GM12878 (cell line): ENCODE measurements at regions not wholly inside any gene's neighbourhood (a gene's known extent, or its start where the extent isn't known, plus 50 kb on each side); places are given as distances from the start of the nearest gene placed in this dataset.

Experiments used
- ATAC-seq: fragments of 200-7000 bp; cut with Tn5 transposase; 3 replicates; pipeline ENCODE4 v1.9.1; 2020; ENCODE audit warnings: mild to moderate bottlenecking, moderate library complexity
- BruUV-seq: library from RNA; stranded (reverse); fragments of 400-500 nt; replicated peaks from 2 replicates; lab custom pipeline; 2021; lab: Mats Ljungman, UMichigan
- CTCF ChIA-PET: fragments of 300-600 bp; sonication (Branson Sonifier 250); formaldehyde crosslinking; extraction: SDS; loops from one replicate; lab custom pipeline; 2021; ENCODE audit warnings: inconsistent platforms; lab: Yijun Ruan, JAX
- POLR2A ChIA-PET: fragments of 350-600 bp; formaldehyde crosslinking; extraction: SDS; loops from one replicate; lab custom pipeline; 2021; ENCODE audit warnings: inconsistent platforms; lab: Charles Lee
- RAD21 ChIA-PET: fragments of 300-600 bp; sonication (Branson Sonifier 250); formaldehyde crosslinking; loops from one replicate; lab custom pipeline; 2023; ENCODE audit warnings: antibody characterized with exemption; ENCODE audit not compliant: unreplicated experiment; lab: Charles Lee
- SMC1A ChIA-PET: fragments of 300-600 bp; sonication (Branson Sonifier 250); formaldehyde crosslinking; loops from one replicate; lab custom pipeline; 2023; ENCODE audit not compliant: unreplicated experiment, uncharacterized antibody; lab: Charles Lee
- DNase-seq: peaks from one replicate; pipeline ENCODE4 v3.0.0-alpha.2; 2011; ENCODE audit warnings: low read depth, low spot score
- FAIRE-seq: peaks from 3 replicates; lab custom pipeline; 2011; peaks lifted over from hg19 to GRCh38; lab: Jason Lieb, UNC
- H2AFZ ChIP-seq: 2 replicates; pipeline ENCODE4 v1.6.0; 2011; ENCODE audit warnings: low read depth, low read length, control low read depth; ENCODE audit not compliant: control insufficient read depth
- H3K27ac ChIP-seq: 2 replicates; pipeline ENCODE4 v1.5.1; 2011; ENCODE audit warnings: control low read depth; ENCODE audit not compliant: control insufficient read depth, insufficient read depth
- H3K27me3 ChIP-seq, 2 experiments: replicated peaks in 1 of 2; 2 replicates each; pipeline versions ENCODE4 v1.6.0 to v1.6.1; 2011; ENCODE audit warnings: low read length in 1 of 2; ENCODE audit not compliant: control insufficient read depth in 2 of 2, insufficient read depth in 2 of 2
- H3K36me3 ChIP-seq, 2 experiments: 2 replicates each; pipeline ENCODE4 v1.5.1; 2011; ENCODE audit warnings: low read length in 1 of 2; ENCODE audit not compliant: control insufficient read depth in 2 of 2, insufficient read depth in 2 of 2
- H3K4me1 ChIP-seq: 2 replicates; pipeline ENCODE4 v1.6.1; 2011; ENCODE audit warnings: mild to moderate bottlenecking, low read length, moderate library complexity, mixed read lengths; ENCODE audit not compliant: control insufficient read depth, insufficient read depth
- H3K4me2 ChIP-seq: 2 replicates; pipeline ENCODE4 v1.6.0; 2011; ENCODE audit warnings: control low read depth; ENCODE audit not compliant: control insufficient read depth, insufficient read depth
- H3K4me3 ChIP-seq: fragments of 200-600 bp; sonication (generic); 2 replicates; pipeline ENCODE4 v1.5.1; 2016
- H3K79me2 ChIP-seq: 2 replicates; pipeline ENCODE4 v1.6.0; 2011; ENCODE audit warnings: low read length; ENCODE audit not compliant: control insufficient read depth, insufficient read depth
- H3K9ac ChIP-seq: 2 replicates; pipeline ENCODE4 v1.8.0; 2011; ENCODE audit warnings: low read length, control low read depth, mixed read lengths; ENCODE audit not compliant: control insufficient read depth, insufficient read depth
- H3K9me3 ChIP-seq: replicated peaks from 3 replicates; pipeline ENCODE4 v1.5.1; 2011; ENCODE audit warnings: mild to moderate bottlenecking, low read length; ENCODE audit not compliant: control insufficient read depth, insufficient read depth
- H4K20me1 ChIP-seq: 2 replicates; pipeline ENCODE4 v1.6.0; 2011; ENCODE audit not compliant: control insufficient read depth, insufficient read depth
- CBX5 ChIP-seq: sonication (generic); IDR thresholded peaks from 2 replicates; pipeline ENCODE4 v1.6.1; 2016; ENCODE audit warnings: low read depth, moderate library complexity, mild to moderate bottlenecking, inconsistent platforms
- CREB1 ChIP-seq: IDR thresholded peaks from 2 replicates; pipeline ENCODE4 v1.6.1; 2012; ENCODE audit warnings: low read depth, mild to moderate bottlenecking, inconsistent platforms
- CUX1 ChIP-seq: IDR thresholded peaks from 2 replicates; pipeline ENCODE4 v1.6.1; 2012; ENCODE audit warnings: improper control_type of control experiment, low read depth, low read length; ENCODE audit not compliant: insufficient replicate concordance
- EP300 ChIP-seq, 2 experiments: fragments of 150-350 bp in 1 of 2; IDR thresholded peaks; 2 replicates each; pipeline ENCODE4 v1.6.1; 2011 to 2012; ENCODE audit warnings: low read depth in 2 of 2, low read length in 2 of 2, borderline replicate concordance in 1 of 2, improper control_type of control experiment in 1 of 2, inconsistent platforms in 1 of 2; ENCODE audit not compliant: control insufficient read depth in 1 of 2
- LARP7 ChIP-seq: fragments of 450-650 bp; IDR thresholded peaks from 2 replicates; pipeline ENCODE4 v1.6.1; 2017; ENCODE audit warnings: mild to moderate bottlenecking
- MTA2 ChIP-seq: fragments of 450-650 bp; IDR thresholded peaks from 2 replicates; pipeline ENCODE4 v1.6.1; 2016; ENCODE audit warnings: low read depth, mild to moderate bottlenecking, moderate library complexity
- PRDM15 ChIP-seq: fragments of 450-650 bp; formaldehyde crosslinking; IDR thresholded peaks from 2 replicates; pipeline ENCODE4 v1.4.0; 2020; ENCODE audit warnings: mild to moderate bottlenecking, moderate library complexity
- STAT1 ChIP-seq: fragments of 450-650 bp; conservative IDR thresholded peaks from 2 replicates; pipeline ENCODE4 v1.6.1; 2014; ENCODE audit warnings: antibody characterized with exemption, mild to moderate bottlenecking
- ZBTB11 ChIP-seq: fragments of 450-650 bp; formaldehyde crosslinking; IDR thresholded peaks from 2 replicates; pipeline ENCODE4 v1.5.0; 2022; ENCODE audit warnings: mild to moderate bottlenecking, missing genetic modification characterization
- WGBS: methylation state at CpG from one replicate; pipeline ENCODE4 v1.1.6; 2016; ENCODE audit warnings: low lambda C conversion rate; ENCODE audit not compliant: insufficient replicate concordance, insufficient coverage; ENCODE audit errors: missing lambda C conversion rate; 5-methylcytosine and 5-hydroxymethylcytosine counted together
- in situ Hi-C: fragments of 300-500 bp; cut with MboI; formaldehyde crosslinking; loops from 9 replicates; pipeline ENCODE4 v1.14.3; 2018; ENCODE audit warnings: mixed read lengths
- intact Hi-C: fragments of 100-400 bp; cut with micrococcal nuclease; formaldehyde crosslinking; loops from one replicate; pipeline ENCODE4 v1.14.2; 2022; ENCODE audit not compliant: unreplicated experiment

- TF ChIP-seq ZBTB11 (CRISPR knock-in tag) (no peak), CBX5 (no peak), PRDM15 (CRISPR knock-in tag) (no peak)
- TF ChIP-seq, all 136 proteins: peak for 0
Measured at GRCh38 chr19:32188921-32189320, 156.5 kb upstream of the ZNF507 start (continued).

- intact Hi-C loops (no loop called here), in situ Hi-C loops (no loop called here)
- no peak overlapping the region for H3K27ac ChIP-seq
- H2AFZ ChIP-seq = no peak overlapping the region
- FAIRE-seq = no peak
- 11% methylated on average over 6 of the region's 6 CpGs for WGBS
- ChIA-PET RAD21 (no interaction called here), SMC1A (interaction anchor here (0.6 kb wide), 1 partner anchor 16 kb away, joined by 3 read pairs; no protein-coding TSS in a partner anchor), POLR2A (no interaction called here), CTCF (interaction anchor here (1.9 kb wide), 1 partner anchor 7 kb away, joined by 5 read pairs; no protein-coding TSS in a partner anchor)
- no peak overlapping the region for H3K4me3 ChIP-seq
- H3K36me3 ChIP-seq = no peaks in the 10 kb centered on the region
- no TSS peak for BruUV-seq
- no peaks in the 10 kb centered on the region for H3K4me1 ChIP-seq
- no peaks in the 10 kb centered on the region for H3K27me3 ChIP-seq
- H3K9ac ChIP-seq = no peak overlapping the region
- H4K20me1 ChIP-seq = no peaks in the 10 kb centered on the region
- no peaks in the 10 kb centered on the region for H3K79me2 ChIP-seq
- H3K9me3 ChIP-seq = no peaks in the 10 kb centered on the region
- DNase-seq = no peak
- ATAC-seq = no peak
- no peak overlapping the region for H3K4me2 ChIP-seq
- TF ChIP-seq CREB1 (no peak), LARP7 (no peak), MTA2 (no peak), STAT1 (no peak), CUX1 (no peak), EP300 (IDR thresholded peaks at IDR 0.05; ENCODE audit: borderline replicate concordance in 1 of 2, control insufficient read depth in 1 of 2, low read depth in 2 of 2, low read length in 2 of 2) (no peak)
Measured at GRCh38 chr19:32189956-32190706, 155.3 kb upstream of the ZNF507 start.
